A549 (cell line): ENCODE measurements at regions not wholly inside any gene's neighbourhood (a gene's known extent, or its start where the extent isn't known, plus 50 kb on each side); places are given as distances from the start of the nearest gene placed in this dataset.

Experiments
- ATAC-seq, 2 experiments: fragments of 200-7000 bp in 1 of 2; fragments of >200 bp in 1 of 2; cut with Nextera tagmentation in 1 of 2; cut with Tn5 transposase in 1 of 2; 3 replicates each; pipeline versions ENCODE4 v1.8.0 to v1.9.1; 2018 to 2020; ENCODE audit warnings: mild to moderate bottlenecking in 1 of 2, moderate library complexity in 1 of 2
- CTCF ChIA-PET: fragments of 300-600 bp; sonication (Branson Sonifier 250); formaldehyde crosslinking; extraction: SDS; loops from one replicate; lab custom pipeline; 2021; ENCODE audit warnings: antibody characterized with exemption, inconsistent platforms; lab: Yijun Ruan, JAX
- POLR2A ChIA-PET: fragments of 350-600 bp; formaldehyde crosslinking; extraction: SDS; loops from one replicate; lab custom pipeline; 2021; ENCODE audit warnings: antibody characterized with exemption, inconsistent platforms; lab: Yijun Ruan, JAX
- DNase-seq, 2 experiments: peaks; one replicate each; pipeline versions ENCODE4 v3.0.0 to v3.0.0-alpha.2; 2011 to 2016; ENCODE audit warnings: low read depth in 1 of 2, low spot score in 1 of 2
- FAIRE-seq: peaks from 2 replicates; lab custom pipeline; 2011; peaks lifted over from hg19 to GRCh38; lab: Jason Lieb, UNC
- H3K27ac ChIP-seq, 2 experiments: fragments of >200 bp; sonication (Bioruptor Twin); formaldehyde crosslinking; 3 replicates each; pipeline ENCODE4 v1.5.1; 2016 to 2017
- H3K4me1 ChIP-seq: fragments of >200 bp; sonication (Bioruptor Twin); formaldehyde crosslinking; 3 replicates; pipeline ENCODE4 v1.6.1; 2016
- H3K4me2 ChIP-seq: fragments of >200 bp; sonication (Bioruptor Twin); formaldehyde crosslinking; 3 replicates; pipeline ENCODE4 v1.6.1; 2016
- H3K4me3 ChIP-seq: fragments of >200 bp; sonication (Bioruptor Twin); formaldehyde crosslinking; 3 replicates; pipeline ENCODE4 v1.5.1; 2016
- H3K9me3 ChIP-seq: fragments of >200 bp; sonication (Bioruptor Twin); formaldehyde crosslinking; 3 replicates; pipeline ENCODE4 v1.6.1; 2016
- CBX2 ChIP-seq: fragments of 200-600 bp; sonication (generic); IDR thresholded peaks from 2 replicates; pipeline ENCODE4 v1.6.1; 2016; ENCODE audit warnings: low read depth, mild to moderate bottlenecking, borderline replicate concordance
- CBX8 ChIP-seq: fragments of 200-600 bp; sonication (generic); IDR thresholded peaks from 2 replicates; pipeline ENCODE4 v1.6.1; 2016
- CEBPB ChIP-seq, 2 experiments: fragments of >200 bp in 1 of 2; sonication (Bioruptor Twin) in 1 of 2; formaldehyde crosslinking in 1 of 2; IDR thresholded peaks; 2 replicates each; pipeline ENCODE4 v1.6.1; 2012 to 2016
- CHD2 ChIP-seq: fragments of 150-350 bp; IDR thresholded peaks from 2 replicates; pipeline ENCODE4 v1.6.1; 2014; ENCODE audit warnings: low read length; ENCODE audit not compliant: partially characterized antibody
- CHD4 ChIP-seq: fragments of 200-600 bp; sonication (generic); IDR thresholded peaks from 2 replicates; pipeline ENCODE4 v1.6.1; 2016; ENCODE audit warnings: antibody characterized with exemption, mild to moderate bottlenecking, borderline replicate concordance
- FOSB ChIP-seq: fragments of 250-450 bp; sonication (Bioruptor Pico); IDR thresholded peaks from 2 replicates; pipeline ENCODE4 v1.5.0; 2020; ENCODE audit warnings: mild to moderate bottlenecking, moderate library complexity
- FOSL2 ChIP-seq, 2 experiments: fragments of 450-650 bp in 1 of 2; fragments of >200 bp in 1 of 2; sonication (Bioruptor Twin) in 1 of 2; formaldehyde crosslinking; IDR thresholded peaks; 2 replicates each; pipeline versions ENCODE4 v1.5.0 to v1.6.1; 2016 to 2020; ENCODE audit warnings: mild to moderate bottlenecking in 1 of 2, moderate library complexity in 1 of 2
- FOXS1 ChIP-seq: fragments of 250-450 bp; sonication (Bioruptor Pico); IDR thresholded peaks from 2 replicates; pipeline ENCODE4 v1.5.0; 2020; ENCODE audit warnings: mild to moderate bottlenecking, moderate library complexity
- HDAC2 ChIP-seq: fragments of 200-600 bp; sonication (generic); IDR thresholded peaks from 2 replicates; pipeline ENCODE4 v1.6.1; 2016
- HEYL ChIP-seq: fragments of 250-450 bp; sonication (Bioruptor Pico); IDR thresholded peaks from 2 replicates; pipeline ENCODE4 v1.8.0; 2021; ENCODE audit warnings: mild to moderate bottlenecking, moderate library complexity
- HOXB13 ChIP-seq: fragments of 250-450 bp; sonication (Bioruptor Pico); IDR thresholded peaks from 2 replicates; pipeline ENCODE4 v1.5.0; 2020; ENCODE audit warnings: low read depth, mild to moderate bottlenecking, moderate library complexity
- JUNB ChIP-seq: fragments of >200 bp; sonication (Bioruptor Twin); formaldehyde crosslinking; IDR thresholded peaks from 2 replicates; pipeline ENCODE4 v1.6.1; 2016
- MAZ ChIP-seq: fragments of 150-350 bp; IDR thresholded peaks from 2 replicates; pipeline ENCODE4 v1.6.1; 2014; ENCODE audit warnings: antibody characterized with exemption, low read depth, low read length, borderline replicate concordance
- NPAS2 ChIP-seq: fragments of 250-450 bp; sonication (Bioruptor Pico); IDR thresholded peaks from 2 replicates; pipeline ENCODE4 v1.8.0; 2022; ENCODE audit warnings: mild to moderate bottlenecking, moderate library complexity, borderline replicate concordance
- NR3C1 ChIP-seq: fragments of >200 bp; sonication (Bioruptor Twin); formaldehyde crosslinking; IDR thresholded peaks from 3 replicates; pipeline ENCODE4 v1.6.1; 2017
- POLR2A ChIP-seq: IDR thresholded peaks from 2 replicates; pipeline ENCODE4 v1.6.1; 2012; ENCODE audit warnings: mild to moderate bottlenecking, low read length
- RNF2 ChIP-seq: fragments of 200-600 bp; sonication (generic); IDR thresholded peaks from 2 replicates; pipeline ENCODE4 v1.6.1; 2016; ENCODE audit warnings: low read depth, mild to moderate bottlenecking, antibody characterized with exemption, moderate library complexity, borderline replicate concordance
- TFCP2L1 ChIP-seq: fragments of 250-450 bp; sonication (Bioruptor Pico); IDR thresholded peaks from 2 replicates; pipeline ENCODE4 v1.5.0; 2021; ENCODE audit warnings: mild to moderate bottlenecking
- TP53 ChIP-seq: fragments of 250-450 bp; sonication (Bioruptor Pico); IDR thresholded peaks from 2 replicates; pipeline ENCODE4 v1.5.0; 2021; ENCODE audit warnings: mild to moderate bottlenecking, moderate library complexity
- ZFP36 ChIP-seq: fragments of 450-650 bp; IDR thresholded peaks from 2 replicates; pipeline ENCODE4 v1.6.1; 2014; ENCODE audit warnings: borderline replicate concordance; ENCODE audit not compliant: partially characterized antibody
- ZSCAN20 ChIP-seq: fragments of 250-450 bp; sonication (Bioruptor Pico); IDR thresholded peaks from 2 replicates; pipeline ENCODE4 v1.8.0; 2022; ENCODE audit warnings: mild to moderate bottlenecking, moderate library complexity
- WGBS: methylation state at CpG from one replicate; pipeline ENCODE4 v1.1.6; 2017; ENCODE audit errors: missing lambda C conversion rate; 5-methylcytosine and 5-hydroxymethylcytosine counted together
- TF ChIP-seq, protein P1 (sequence below): fragments of 250-450 bp; sonication (Bioruptor Pico); IDR thresholded peaks from 2 replicates; pipeline ENCODE4 v1.5.0; 2021; ENCODE audit warnings: mild to moderate bottlenecking, moderate library complexity, borderline replicate concordance
- TF ChIP-seq, protein P2 (sequence below): fragments of >200 bp; sonication (Bioruptor Twin); formaldehyde crosslinking; IDR thresholded peaks from 3 replicates; pipeline ENCODE4 v1.6.1; 2016
- TF ChIP-seq, protein P3 (sequence below): fragments of 450-650 bp; IDR thresholded peaks from 2 replicates; pipeline ENCODE4 v1.6.1; 2014; ENCODE audit warnings: antibody characterized with exemption
- TF ChIP-seq, protein P4 (sequence below): fragments of >200 bp; sonication (Bioruptor Twin); formaldehyde crosslinking; IDR thresholded peaks from 2 replicates; pipeline ENCODE4 v1.6.1; 2016
- TF ChIP-seq, protein P5 (sequence below): IDR thresholded peaks from 2 replicates; pipeline ENCODE4 v1.6.1; 2012; ENCODE audit warnings: low read depth, borderline replicate concordance
- TF ChIP-seq, protein P6 (sequence below): fragments of >200 bp; sonication (Bioruptor Twin); formaldehyde crosslinking; IDR thresholded peaks from 3 replicates; pipeline ENCODE4 v1.5.1; 2016

GRCh38 chr7:98551611-98552273 lies 65.3 kb upstream of the NPTX2 start:
- H3K4me1 ChIP-seq = 0 out of 3 replicates have a peak, but pooled peaks cover 5% of the 10 kb centered on the region
- H3K9me3 ChIP-seq = peaks cover 17% of the 10 kb centered on the region
- 20% methylated on average over 9 of the region's 9 CpGs for WGBS
- POLR2A ChIA-PET = no interaction called here
- no peak overlapping the region for H3K4me2 ChIP-seq
- no peak for TF ChIP-seq MAZ
- TF ChIP-seq, all 56 proteins: peak for 0
- FAIRE-seq (no peak), ATAC-seq (no peak), DNase-seq (no peak)
- Histone ChIP-seq H3K4me3 (no peak overlapping the region), H3K27ac (no peak overlapping the region)
- CTCF ChIA-PET = no interaction called here

GRCh38 chr7:98548971-98549370 lies 68.1 kb upstream of the NPTX2 start:
- TF ChIP-seq ZSCAN20 (CRISPR knock-in tag) (no peak), NR3C1 (no peak), JUNB (no peak), HDAC2 (no peak), CHD4 (no peak), HEYL (CRISPR knock-in tag) (no peak), CBX8 (no peak), POLR2A (no peak), FOSB (CRISPR knock-in tag) (no peak), TP53 (no peak), ZFP36 (no peak), CEBPB (IDR thresholded peaks at IDR 0.05) (no peak)
- TF ChIP-seq, protein P1, sequence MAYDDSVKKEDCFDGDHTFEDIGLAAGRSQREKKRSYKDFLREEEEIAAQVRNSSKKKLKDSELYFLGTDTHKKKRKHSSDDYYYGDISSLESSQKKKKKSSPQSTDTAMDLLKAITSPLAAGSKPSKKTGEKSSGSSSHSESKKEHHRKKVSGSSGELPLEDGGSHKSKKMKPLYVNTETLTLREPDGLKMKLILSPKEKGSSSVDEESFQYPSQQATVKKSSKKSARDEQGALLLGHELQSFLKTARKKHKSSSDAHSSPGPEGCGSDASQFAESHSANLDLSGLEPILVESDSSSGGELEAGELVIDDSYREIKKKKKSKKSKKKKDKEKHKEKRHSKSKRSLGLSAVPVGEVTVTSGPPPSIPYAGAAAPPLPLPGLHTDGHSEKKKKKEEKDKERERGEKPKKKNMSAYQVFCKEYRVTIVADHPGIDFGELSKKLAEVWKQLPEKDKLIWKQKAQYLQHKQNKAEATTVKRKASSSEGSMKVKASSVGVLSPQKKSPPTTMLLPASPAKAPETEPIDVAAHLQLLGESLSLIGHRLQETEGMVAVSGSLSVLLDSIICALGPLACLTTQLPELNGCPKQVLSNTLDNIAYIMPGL (CRISPR knock-in tag) = no peak
- TF ChIP-seq, protein P2, sequence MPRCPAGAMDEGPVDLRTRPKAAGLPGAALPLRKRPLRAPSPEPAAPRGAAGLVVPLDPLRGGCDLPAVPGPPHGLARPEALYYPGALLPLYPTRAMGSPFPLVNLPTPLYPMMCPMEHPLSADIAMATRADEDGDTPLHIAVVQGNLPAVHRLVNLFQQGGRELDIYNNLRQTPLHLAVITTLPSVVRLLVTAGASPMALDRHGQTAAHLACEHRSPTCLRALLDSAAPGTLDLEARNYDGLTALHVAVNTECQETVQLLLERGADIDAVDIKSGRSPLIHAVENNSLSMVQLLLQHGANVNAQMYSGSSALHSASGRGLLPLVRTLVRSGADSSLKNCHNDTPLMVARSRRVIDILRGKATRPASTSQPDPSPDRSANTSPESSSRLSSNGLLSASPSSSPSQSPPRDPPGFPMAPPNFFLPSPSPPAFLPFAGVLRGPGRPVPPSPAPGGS = no peak
- TF ChIP-seq, protein P3, sequence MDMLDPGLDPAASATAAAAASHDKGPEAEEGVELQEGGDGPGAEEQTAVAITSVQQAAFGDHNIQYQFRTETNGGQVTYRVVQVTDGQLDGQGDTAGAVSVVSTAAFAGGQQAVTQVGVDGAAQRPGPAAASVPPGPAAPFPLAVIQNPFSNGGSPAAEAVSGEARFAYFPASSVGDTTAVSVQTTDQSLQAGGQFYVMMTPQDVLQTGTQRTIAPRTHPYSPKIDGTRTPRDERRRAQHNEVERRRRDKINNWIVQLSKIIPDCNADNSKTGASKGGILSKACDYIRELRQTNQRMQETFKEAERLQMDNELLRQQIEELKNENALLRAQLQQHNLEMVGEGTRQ = no peak
- TF ChIP-seq, protein P4, sequence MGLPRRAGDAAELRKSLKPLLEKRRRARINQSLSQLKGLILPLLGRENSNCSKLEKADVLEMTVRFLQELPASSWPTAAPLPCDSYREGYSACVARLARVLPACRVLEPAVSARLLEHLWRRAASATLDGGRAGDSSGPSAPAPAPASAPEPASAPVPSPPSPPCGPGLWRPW = no peak
- TF ChIP-seq, all 56 proteins: peak for 0
- ChIA-PET CTCF (no interaction called here), POLR2A (no interaction called here)
- FAIRE-seq (no peak), ATAC-seq (no peak; a peak in 1 of 6 replicates), DNase-seq (no peak)
- H3K9me3 ChIP-seq = peaks cover 17% of the 10 kb centered on the region
- no peak overlapping the region for H3K4me2 ChIP-seq
- H3K4me1 ChIP-seq = no peaks in the 10 kb centered on the region
- no peak overlapping the region for H3K4me3 ChIP-seq
- no peak overlapping the region for H3K27ac ChIP-seq
- WGBS = 26% methylated on average over 6 of the region's 6 CpGs

- ATAC-seq (no peak), FAIRE-seq (no peak), DNase-seq (no peak)
- H3K4me2 ChIP-seq = no peak overlapping the region
- ChIA-PET POLR2A (no interaction called here), CTCF (no interaction called here)
- H3K4me3 ChIP-seq = no peak overlapping the region
- H3K4me1 ChIP-seq = no peaks in the 10 kb centered on the region
- WGBS = 14% methylated on average over 2 of the region's 2 CpGs
- no peak overlapping the region for H3K27ac ChIP-seq
- peaks cover 17% of the 10 kb centered on the region for H3K9me3 ChIP-seq
- TF ChIP-seq CHD2 (no peak), HOXB13 (CRISPR knock-in tag) (no peak), CBX2 (no peak), FOSL2 (IDR thresholded peaks at IDR 0.05) (no peak), FOSL2 (CRISPR knock-in tag; IDR thresholded peaks at IDR 0.05) (no peak), TFCP2L1 (CRISPR knock-in tag) (no peak), RNF2 (no peak), NPAS2 (CRISPR knock-in tag) (no peak), FOXS1 (CRISPR knock-in tag) (no peak)
- TF ChIP-seq, protein P5, sequence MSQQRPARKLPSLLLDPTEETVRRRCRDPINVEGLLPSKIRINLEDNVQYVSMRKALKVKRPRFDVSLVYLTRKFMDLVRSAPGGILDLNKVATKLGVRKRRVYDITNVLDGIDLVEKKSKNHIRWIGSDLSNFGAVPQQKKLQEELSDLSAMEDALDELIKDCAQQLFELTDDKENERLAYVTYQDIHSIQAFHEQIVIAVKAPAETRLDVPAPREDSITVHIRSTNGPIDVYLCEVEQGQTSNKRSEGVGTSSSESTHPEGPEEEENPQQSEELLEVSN = no peak
- TF ChIP-seq, protein P1 (CRISPR knock-in tag) = no peak
- TF ChIP-seq, protein P6, sequence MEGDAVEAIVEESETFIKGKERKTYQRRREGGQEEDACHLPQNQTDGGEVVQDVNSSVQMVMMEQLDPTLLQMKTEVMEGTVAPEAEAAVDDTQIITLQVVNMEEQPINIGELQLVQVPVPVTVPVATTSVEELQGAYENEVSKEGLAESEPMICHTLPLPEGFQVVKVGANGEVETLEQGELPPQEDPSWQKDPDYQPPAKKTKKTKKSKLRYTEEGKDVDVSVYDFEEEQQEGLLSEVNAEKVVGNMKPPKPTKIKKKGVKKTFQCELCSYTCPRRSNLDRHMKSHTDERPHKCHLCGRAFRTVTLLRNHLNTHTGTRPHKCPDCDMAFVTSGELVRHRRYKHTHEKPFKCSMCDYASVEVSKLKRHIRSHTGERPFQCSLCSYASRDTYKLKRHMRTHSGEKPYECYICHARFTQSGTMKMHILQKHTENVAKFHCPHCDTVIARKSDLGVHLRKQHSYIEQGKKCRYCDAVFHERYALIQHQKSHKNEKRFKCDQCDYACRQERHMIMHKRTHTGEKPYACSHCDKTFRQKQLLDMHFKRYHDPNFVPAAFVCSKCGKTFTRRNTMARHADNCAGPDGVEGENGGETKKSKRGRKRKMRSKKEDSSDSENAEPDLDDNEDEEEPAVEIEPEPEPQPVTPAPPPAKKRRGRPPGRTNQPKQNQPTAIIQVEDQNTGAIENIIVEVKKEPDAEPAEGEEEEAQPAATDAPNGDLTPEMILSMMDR = no peak
Measured at GRCh38 chr7:98548370-98548769, 68.7 kb upstream of the NPTX2 start.
